ENCODE measurements at regions not wholly inside any gene's neighbourhood (a gene's known extent, or its start where the extent isn't known, plus 50 kb on each side); places are given as distances from the start of the nearest gene placed in this dataset.
A peak's percentile ranks its signal among the peaks of the same experiment; 100 is the strongest.

DNA sequence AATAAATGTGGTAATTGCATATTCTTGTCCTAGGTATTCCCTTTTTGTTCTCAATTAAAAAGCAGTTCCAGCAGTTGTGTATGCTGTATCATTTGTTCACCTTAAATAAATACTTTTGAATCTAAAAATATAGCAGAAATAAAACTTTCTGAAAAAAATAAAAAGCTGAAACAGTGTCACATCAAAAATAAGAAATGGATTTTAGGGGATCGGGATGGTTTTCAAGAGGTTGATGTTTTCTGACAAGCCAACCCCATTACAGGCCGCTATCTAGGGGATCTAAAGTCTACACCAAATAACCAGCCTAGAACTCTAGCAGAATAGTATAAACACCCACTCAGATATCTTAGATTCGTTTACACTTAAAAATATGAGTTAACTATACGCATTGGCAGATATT, 95.4 kb upstream of the MAML3 start:
- TF ChIP-seq POLR2A (IDR thresholded peaks at IDR 0.05) (no peak), CTCF (IDR thresholded peaks at IDR 0.05) (no peak), POLR2AphosphoS5 (IDR thresholded peaks at IDR 0.05; ENCODE audit: insufficient read depth in 1 of 2, low read depth in 1 of 2) (peak in 1 of 2 donors; percentile 20)

Measured in vagina (tissue), 2 donors.